ENCODE measurements at regions not wholly inside any gene's neighbourhood (a gene's known extent, or its start where the extent isn't known, plus 50 kb on each side); places are given as distances from the start of the nearest gene placed in this dataset.
A peak's percentile ranks its signal among the peaks of the same experiment; 100 is the strongest.

DNA sequence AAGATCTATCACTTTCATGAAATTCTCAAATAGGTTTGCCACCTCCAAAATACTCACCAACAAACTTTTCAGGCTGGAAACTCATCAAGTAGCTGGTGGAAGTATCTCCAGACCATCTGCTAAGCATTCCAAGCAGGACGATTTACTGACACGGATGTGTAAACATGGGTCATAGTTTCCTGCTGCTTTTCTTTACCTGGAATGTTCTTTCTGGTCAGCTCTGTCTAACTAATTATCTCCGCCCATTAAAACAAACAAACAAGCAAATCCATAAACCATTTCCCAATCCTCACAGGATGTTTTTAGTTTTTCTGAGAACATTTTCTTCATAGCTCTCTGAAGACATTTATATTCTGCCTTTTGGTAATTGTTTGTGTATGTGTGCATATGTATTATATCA is 397.0 kb downstream of the METTL15 start:
- H4K91ac ChIP-seq (ENCODE audit: low read depth, low read length), result no peak overlapping the region
- H3K79me1 ChIP-seq (ENCODE audit: low read length), result no peaks in the 10 kb centered on the region
- no peak overlapping the region for H2BK5ac ChIP-seq (ENCODE audit: low read depth, low read length, poor library complexity)
- no peak overlapping the region for H3K4me3 ChIP-seq (ENCODE audit: low read depth, low read length)
- no peaks in the 10 kb centered on the region for H3K36me3 ChIP-seq (ENCODE audit: control insufficient read depth in 1 of 2, insufficient read depth in 2 of 2, low read length in 2 of 2)
- H2AFZ ChIP-seq (ENCODE audit: insufficient read depth, low read length, poor library complexity), result no peak overlapping the region
- H3K14ac ChIP-seq (ENCODE audit: low read length), result no peak overlapping the region
- no peaks in the 10 kb centered on the region for H3K79me2 ChIP-seq (ENCODE audit: control insufficient read depth, insufficient read depth, low read length, poor library complexity)
- H3K27me3 ChIP-seq (ENCODE audit: insufficient read depth, low read length), result no peaks in the 10 kb centered on the region
- H3K4me2 ChIP-seq (ENCODE audit: low read length), result no peak overlapping the region
- no peak overlapping the region for H3K4ac ChIP-seq (ENCODE audit: low read depth, low read length)
- H2BK12ac ChIP-seq (ENCODE audit: low read length), result no peak overlapping the region
- DNase-seq, result peak in 1 of 2 donors; percentile 41
- H3K9me3 ChIP-seq (ENCODE audit: insufficient read depth, low read depth, low read length), result no peaks in the 10 kb centered on the region
- no peaks in the 10 kb centered on the region for H3K4me1 ChIP-seq (ENCODE audit: control insufficient read depth in 1 of 2, insufficient read depth in 2 of 2, low read length in 2 of 2)
- no peak overlapping the region for H3K27ac ChIP-seq (ENCODE audit: low read depth, low read length)
- H4K12ac ChIP-seq (ENCODE audit: low read depth, low read length), result no peak overlapping the region
- H4K8ac ChIP-seq (ENCODE audit: low read depth, low read length), result no peak overlapping the region
- H3K9ac ChIP-seq (ENCODE audit: low read length), result no peak overlapping the region
- H3K18ac ChIP-seq (ENCODE audit: low read length), result no peak overlapping the region
- H2BK120ac ChIP-seq (ENCODE audit: insufficient read depth, low read length, poor library complexity), result no peak overlapping the region
- WGBS (ENCODE audit: extremely low coverage, insufficient coverage, insufficient read length), result 100% methylated on average over 1 of the region's 3 CpGs
- no peak overlapping the region for H3K23ac ChIP-seq (ENCODE audit: low read length)
- no peak overlapping the region for H2AK5ac ChIP-seq (ENCODE audit: low read length)

GRCh38 chr11:28504555-28505110 is 396.4 kb downstream of the METTL15 start:
- no peak overlapping the region for H2BK12ac ChIP-seq (ENCODE audit: low read length)
- WGBS (ENCODE audit: extremely low coverage, insufficient coverage, insufficient read length), result no CpG with 5 or more reads among the region's 6 CpGs

DNA sequence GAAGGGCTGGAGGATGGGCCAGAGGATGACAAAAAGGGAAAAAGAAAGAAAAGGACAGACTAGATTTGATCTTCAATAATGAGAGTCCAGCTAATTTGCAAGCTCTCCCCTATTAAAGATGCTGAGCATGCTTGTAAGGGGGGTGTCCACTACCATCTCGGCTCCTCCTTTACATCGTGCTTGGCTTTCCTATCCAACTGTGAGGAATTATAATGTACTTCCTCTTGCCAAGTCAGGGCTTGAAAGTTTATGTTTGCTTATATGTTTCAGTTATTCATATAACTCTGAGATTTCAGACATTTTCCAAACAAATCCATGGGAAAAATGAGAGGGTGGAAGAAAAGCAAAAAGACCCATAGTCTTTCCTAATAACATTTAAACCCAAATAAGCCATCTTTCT is 387.1 kb downstream of the METTL15 start:
- Histone ChIP-seq H3K4ac (ENCODE audit: low read depth, low read length) (no peak overlapping the region), H2BK12ac (ENCODE audit: low read length) (no peak overlapping the region), H2AFZ (ENCODE audit: insufficient read depth, low read length, poor library complexity) (no peak overlapping the region), H3K27ac (ENCODE audit: low read depth, low read length) (no peak overlapping the region), H3K14ac (ENCODE audit: low read length) (no peak overlapping the region), H3K36me3 (ENCODE audit: control insufficient read depth in 1 of 2, insufficient read depth in 2 of 2, low read length in 2 of 2) (no peaks in the 10 kb centered on the region), H3K4me1 (ENCODE audit: control insufficient read depth in 1 of 2, insufficient read depth in 2 of 2, low read length in 2 of 2) (no peaks in the 10 kb centered on the region), H3K18ac (ENCODE audit: low read length) (no peak overlapping the region), H3K79me1 (ENCODE audit: low read length) (no peaks in the 10 kb centered on the region), H2BK5ac (ENCODE audit: low read depth, low read length, poor library complexity) (no peak overlapping the region), H4K8ac (ENCODE audit: low read depth, low read length) (no peak overlapping the region), H3K27me3 (ENCODE audit: insufficient read depth, low read length) (no peaks in the 10 kb centered on the region), H3K9me3 (ENCODE audit: insufficient read depth, low read depth, low read length) (no peaks in the 10 kb centered on the region), H3K23ac (ENCODE audit: low read length) (no peak overlapping the region), H3K79me2 (ENCODE audit: control insufficient read depth, insufficient read depth, low read length, poor library complexity) (no peaks in the 10 kb centered on the region), H2BK120ac (ENCODE audit: insufficient read depth, low read length, poor library complexity) (no peak overlapping the region), H3K4me3 (ENCODE audit: low read depth, low read length) (no peak overlapping the region), H3K9ac (ENCODE audit: low read length) (no peak overlapping the region), H3K4me2 (ENCODE audit: low read length) (no peak overlapping the region), H2AK5ac (ENCODE audit: low read length) (no peak overlapping the region), H4K12ac (ENCODE audit: low read depth, low read length) (no peak overlapping the region), H4K91ac (ENCODE audit: low read depth, low read length) (no peak overlapping the region)
- no peak for DNase-seq
- WGBS (ENCODE audit: extremely low coverage, insufficient coverage, insufficient read length), result no CpG with 5 or more reads among the region's 2 CpGs

More at GRCh38 chr11:28504555-28505110, 396.4 kb downstream of the METTL15 start:
- H3K14ac ChIP-seq (ENCODE audit: low read length), result no peak overlapping the region
- no peak overlapping the region for H4K12ac ChIP-seq (ENCODE audit: low read depth, low read length)
- H3K4me3 ChIP-seq (ENCODE audit: low read depth, low read length), result no peak overlapping the region
- DNase-seq, result no peak
- no peaks in the 10 kb centered on the region for H3K79me1 ChIP-seq (ENCODE audit: low read length)
- H3K27ac ChIP-seq (ENCODE audit: low read depth, low read length), result no peak overlapping the region
- H3K4me1 ChIP-seq (ENCODE audit: control insufficient read depth in 1 of 2, insufficient read depth in 2 of 2, low read length in 2 of 2), result no peaks in the 10 kb centered on the region
- H3K4me2 ChIP-seq (ENCODE audit: low read length), result no peak overlapping the region
- H4K8ac ChIP-seq (ENCODE audit: low read depth, low read length), result no peak overlapping the region
- no peak overlapping the region for H2BK5ac ChIP-seq (ENCODE audit: low read depth, low read length, poor library complexity)
- H3K36me3 ChIP-seq (ENCODE audit: control insufficient read depth in 1 of 2, insufficient read depth in 2 of 2, low read length in 2 of 2), result no peaks in the 10 kb centered on the region
- H3K9ac ChIP-seq (ENCODE audit: low read length), result no peak overlapping the region
- H3K23ac ChIP-seq (ENCODE audit: low read length), result no peak overlapping the region
- H3K18ac ChIP-seq (ENCODE audit: low read length), result no peak overlapping the region
- H3K79me2 ChIP-seq (ENCODE audit: control insufficient read depth, insufficient read depth, low read length, poor library complexity), result no peaks in the 10 kb centered on the region
- H3K27me3 ChIP-seq (ENCODE audit: insufficient read depth, low read length), result no peaks in the 10 kb centered on the region
- H4K91ac ChIP-seq (ENCODE audit: low read depth, low read length), result no peak overlapping the region
- H2BK120ac ChIP-seq (ENCODE audit: insufficient read depth, low read length, poor library complexity), result no peak overlapping the region
- no peak overlapping the region for H2AFZ ChIP-seq (ENCODE audit: insufficient read depth, low read length, poor library complexity)
- no peak overlapping the region for H2AK5ac ChIP-seq (ENCODE audit: low read length)
- H3K4ac ChIP-seq (ENCODE audit: low read depth, low read length), result no peak overlapping the region
- no peaks in the 10 kb centered on the region for H3K9me3 ChIP-seq (ENCODE audit: insufficient read depth, low read depth, low read length)

DNA sequence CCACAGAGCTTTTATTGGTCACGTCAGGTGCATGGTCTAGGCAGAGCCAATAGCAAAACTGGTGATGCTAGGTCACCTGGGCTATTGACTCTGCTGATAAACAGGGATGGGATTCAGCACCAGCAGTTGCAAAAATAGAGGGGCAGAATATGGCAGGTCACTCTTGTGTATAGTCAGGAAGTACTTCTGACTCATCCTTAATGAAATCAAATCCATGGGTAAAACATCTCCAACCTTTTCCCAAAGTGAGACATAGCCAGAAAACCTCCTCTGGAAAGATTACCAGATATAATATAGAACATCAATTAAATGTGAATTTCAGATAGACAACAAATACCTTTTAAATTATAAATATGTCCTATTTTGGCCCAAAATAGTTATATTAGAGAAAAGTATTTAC is 383.2 kb downstream of the METTL15 start:
- H3K27me3 ChIP-seq (ENCODE audit: insufficient read depth, low read length), result no peaks in the 10 kb centered on the region
- H3K79me1 ChIP-seq (ENCODE audit: low read length), result no peaks in the 10 kb centered on the region
- H3K4me3 ChIP-seq (ENCODE audit: low read depth, low read length), result no peak overlapping the region

More for the DNA sequence above, 383.2 kb downstream of the METTL15 start:
- H2BK5ac ChIP-seq (ENCODE audit: low read depth, low read length, poor library complexity), result no peak overlapping the region
- H3K36me3 ChIP-seq (ENCODE audit: control insufficient read depth in 1 of 2, insufficient read depth in 2 of 2, low read length in 2 of 2), result no peaks in the 10 kb centered on the region
- no peaks in the 10 kb centered on the region for H3K9me3 ChIP-seq (ENCODE audit: insufficient read depth, low read depth, low read length)
- H2AK5ac ChIP-seq (ENCODE audit: low read length), result no peak overlapping the region
- H4K12ac ChIP-seq (ENCODE audit: low read depth, low read length), result no peak overlapping the region
- WGBS (ENCODE audit: extremely low coverage, insufficient coverage, insufficient read length), result no CpG with 5 or more reads among the region's 1 CpG
- no peak overlapping the region for H3K18ac ChIP-seq (ENCODE audit: low read length)
- H3K9ac ChIP-seq (ENCODE audit: low read length), result no peak overlapping the region
- H3K23ac ChIP-seq (ENCODE audit: low read length), result no peak overlapping the region
- H3K79me2 ChIP-seq (ENCODE audit: control insufficient read depth, insufficient read depth, low read length, poor library complexity), result no peaks in the 10 kb centered on the region
- no peak overlapping the region for H3K4ac ChIP-seq (ENCODE audit: low read depth, low read length)
- H2BK120ac ChIP-seq (ENCODE audit: insufficient read depth, low read length, poor library complexity), result no peak overlapping the region
- H3K27ac ChIP-seq (ENCODE audit: low read depth, low read length), result no peak overlapping the region
- no peak for DNase-seq
- no peak overlapping the region for H2BK12ac ChIP-seq (ENCODE audit: low read length)
- H4K8ac ChIP-seq (ENCODE audit: low read depth, low read length), result no peak overlapping the region
- no peak overlapping the region for H2AFZ ChIP-seq (ENCODE audit: insufficient read depth, low read length, poor library complexity)
- H3K4me2 ChIP-seq (ENCODE audit: low read length), result no peak overlapping the region
- H3K4me1 ChIP-seq (ENCODE audit: control insufficient read depth in 1 of 2, insufficient read depth in 2 of 2, low read length in 2 of 2), result no peaks in the 10 kb centered on the region
- no peak overlapping the region for H3K14ac ChIP-seq (ENCODE audit: low read length)
- no peak overlapping the region for H4K91ac ChIP-seq (ENCODE audit: low read depth, low read length)

Measured in trophoblast cell (in vitro differentiated cells and primary cell).